ENCODE measurements at regions not wholly inside any gene's neighbourhood (a gene's known extent, or its start where the extent isn't known, plus 50 kb on each side); places are given as distances from the start of the nearest gene placed in this dataset.

- TF ChIP-seq, protein P1, sequence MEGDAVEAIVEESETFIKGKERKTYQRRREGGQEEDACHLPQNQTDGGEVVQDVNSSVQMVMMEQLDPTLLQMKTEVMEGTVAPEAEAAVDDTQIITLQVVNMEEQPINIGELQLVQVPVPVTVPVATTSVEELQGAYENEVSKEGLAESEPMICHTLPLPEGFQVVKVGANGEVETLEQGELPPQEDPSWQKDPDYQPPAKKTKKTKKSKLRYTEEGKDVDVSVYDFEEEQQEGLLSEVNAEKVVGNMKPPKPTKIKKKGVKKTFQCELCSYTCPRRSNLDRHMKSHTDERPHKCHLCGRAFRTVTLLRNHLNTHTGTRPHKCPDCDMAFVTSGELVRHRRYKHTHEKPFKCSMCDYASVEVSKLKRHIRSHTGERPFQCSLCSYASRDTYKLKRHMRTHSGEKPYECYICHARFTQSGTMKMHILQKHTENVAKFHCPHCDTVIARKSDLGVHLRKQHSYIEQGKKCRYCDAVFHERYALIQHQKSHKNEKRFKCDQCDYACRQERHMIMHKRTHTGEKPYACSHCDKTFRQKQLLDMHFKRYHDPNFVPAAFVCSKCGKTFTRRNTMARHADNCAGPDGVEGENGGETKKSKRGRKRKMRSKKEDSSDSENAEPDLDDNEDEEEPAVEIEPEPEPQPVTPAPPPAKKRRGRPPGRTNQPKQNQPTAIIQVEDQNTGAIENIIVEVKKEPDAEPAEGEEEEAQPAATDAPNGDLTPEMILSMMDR (IDR thresholded peaks at IDR 0.05), result no peak
- TF ChIP-seq POLR2AphosphoS5 (IDR thresholded peaks at IDR 0.05) (no peak), POLR2A (IDR thresholded peaks at IDR 0.05) (no peak)
Measured at GRCh38 chr4:153873741-153874140, 84.9 kb upstream of the SFRP2 start.
